BE2C (cell line): ENCODE measurements at regions not wholly inside any gene's neighbourhood (a gene's known extent, or its start where the extent isn't known, plus 50 kb on each side); places are given as distances from the start of the nearest gene placed in this dataset.
"Not testable (repeated sequence)": the region's sequence is repeated elsewhere in the genome, so short reads cannot be mapped to it uniquely, and the experiment has no call there.

ENCODE experiments used
- DNase-seq: peaks from one replicate; pipeline ENCODE4 v3.0.0-alpha.2; 2020
- H3K27me3 ChIP-seq: fragments of 250-450 bp; sonication (Bioruptor Pico); 2 replicates; pipeline ENCODE4 v1.5.1; 2020; ENCODE audit warnings: mild to moderate bottlenecking
- H3K36me3 ChIP-seq: fragments of 250-450 bp; sonication (Bioruptor Pico); 2 replicates; pipeline ENCODE4 v1.5.1; 2020; ENCODE audit warnings: mild to moderate bottlenecking
- H3K4me1 ChIP-seq: fragments of 250-450 bp; sonication (Bioruptor Pico); 2 replicates; pipeline ENCODE4 v1.5.1; 2020
- H3K4me3 ChIP-seq: 2 replicates; pipeline ENCODE4 v1.5.1; 2011; ENCODE audit warnings: low read depth, low read length
- H3K9me3 ChIP-seq: fragments of 250-450 bp; sonication (Bioruptor Pico); 2 replicates; pipeline ENCODE4 v1.5.1; 2020
- CTCF ChIP-seq: IDR thresholded peaks from 2 replicates; pipeline ENCODE4 v1.5.1; 2012; ENCODE audit warnings: mild to moderate bottlenecking, low read depth, low read length

DNA sequence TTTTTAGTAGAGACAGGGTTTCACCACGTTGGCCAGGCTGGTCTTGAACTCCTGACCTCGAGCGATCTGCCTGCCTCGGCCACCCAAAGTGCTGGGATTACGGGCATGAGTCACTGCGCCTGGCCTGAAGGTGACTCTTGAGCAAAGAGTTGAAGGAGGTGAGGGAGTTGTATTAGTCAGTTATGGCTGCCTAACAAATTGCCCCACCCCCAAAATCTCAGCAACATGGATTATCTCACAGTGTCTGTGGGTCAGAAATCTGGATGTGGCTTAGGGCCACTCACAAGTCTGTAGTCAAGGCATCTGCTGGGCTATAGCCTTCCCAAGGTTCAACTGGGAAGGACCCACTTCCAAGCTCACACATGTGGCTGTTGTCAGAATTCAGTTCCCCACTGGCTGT lies 52.8 kb upstream of the ADGRE5 start:
- no peaks in the 10 kb centered on the region for H3K4me1 ChIP-seq
- no peak for TF ChIP-seq CTCF
- H3K27me3 ChIP-seq: no peaks in the 10 kb centered on the region
- no peaks in the 10 kb centered on the region; the same call in 1 of the 2 replicates for H3K9me3 ChIP-seq
- no peaks in the 10 kb centered on the region for H3K36me3 ChIP-seq
- DNase-seq: no peak
- H3K4me3 ChIP-seq: no peak overlapping the region

DNA sequence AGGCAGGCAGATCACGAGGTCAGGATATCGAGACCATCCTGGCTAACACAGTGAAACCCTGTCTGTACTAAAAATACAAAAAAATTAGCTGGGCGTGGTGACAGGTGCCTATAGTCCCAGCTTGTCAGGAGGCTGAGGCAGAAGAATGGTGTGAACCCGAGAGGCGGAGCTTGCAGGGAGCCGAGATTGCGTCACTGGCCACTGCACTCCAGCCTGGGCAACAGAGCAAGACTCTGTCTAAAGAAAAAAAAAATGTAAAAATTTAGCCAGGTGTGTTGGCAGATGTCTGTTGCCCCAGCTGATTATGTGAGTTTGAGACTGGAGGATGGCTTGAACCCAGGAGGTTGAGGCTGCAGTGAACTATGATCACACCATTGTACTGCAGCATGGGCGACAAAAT lies 54.2 kb upstream of the ADGRE5 start:
- not testable (repeated sequence) for H3K4me3 ChIP-seq, DNase-seq, H3K4me1 ChIP-seq, H3K9me3 ChIP-seq, H3K27me3 ChIP-seq, H3K36me3 ChIP-seq

GRCh38 chr19:14325863-14326262 lies 55.4 kb upstream of the ADGRE5 start:
- no peak for DNase-seq
- Histone ChIP-seq H3K27me3 (no peaks in the 10 kb centered on the region), H3K4me3 (no peak overlapping the region), H3K9me3 (no peaks in the 10 kb centered on the region; the same call in 1 of the 2 replicates), H3K4me1 (no peaks in the 10 kb centered on the region), H3K36me3 (no peaks in the 10 kb centered on the region)
- no peak for TF ChIP-seq CTCF

DNA sequence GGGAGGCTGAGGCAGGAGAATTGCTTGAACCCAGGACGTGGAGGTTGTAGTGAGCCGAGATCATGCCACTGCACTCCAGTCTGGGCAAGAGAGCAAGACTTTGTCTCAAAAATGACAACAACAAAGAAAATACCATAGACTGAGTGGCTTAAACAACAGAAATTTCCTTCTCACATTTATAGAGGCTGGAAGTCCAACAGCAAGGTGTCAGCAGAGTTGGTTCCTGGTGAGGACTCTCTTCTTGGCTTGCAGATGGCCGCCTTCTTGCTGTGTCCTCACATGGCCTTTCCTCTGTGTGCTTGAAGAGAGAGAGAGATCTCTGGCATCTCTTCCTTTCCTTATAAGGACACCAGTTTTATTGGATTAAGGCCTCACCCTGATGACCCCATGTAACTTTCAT lies 56.1 kb upstream of the ADGRE5 start:
- Histone ChIP-seq H3K4me1 (no peaks in the 10 kb centered on the region), H3K27me3 (no peaks in the 10 kb centered on the region), H3K36me3 (no peaks in the 10 kb centered on the region), H3K9me3 (no peaks in the 10 kb centered on the region; the same call in 1 of the 2 replicates), H3K4me3 (no peak overlapping the region)
- no peak for TF ChIP-seq CTCF
- DNase-seq: no peak

DNA sequence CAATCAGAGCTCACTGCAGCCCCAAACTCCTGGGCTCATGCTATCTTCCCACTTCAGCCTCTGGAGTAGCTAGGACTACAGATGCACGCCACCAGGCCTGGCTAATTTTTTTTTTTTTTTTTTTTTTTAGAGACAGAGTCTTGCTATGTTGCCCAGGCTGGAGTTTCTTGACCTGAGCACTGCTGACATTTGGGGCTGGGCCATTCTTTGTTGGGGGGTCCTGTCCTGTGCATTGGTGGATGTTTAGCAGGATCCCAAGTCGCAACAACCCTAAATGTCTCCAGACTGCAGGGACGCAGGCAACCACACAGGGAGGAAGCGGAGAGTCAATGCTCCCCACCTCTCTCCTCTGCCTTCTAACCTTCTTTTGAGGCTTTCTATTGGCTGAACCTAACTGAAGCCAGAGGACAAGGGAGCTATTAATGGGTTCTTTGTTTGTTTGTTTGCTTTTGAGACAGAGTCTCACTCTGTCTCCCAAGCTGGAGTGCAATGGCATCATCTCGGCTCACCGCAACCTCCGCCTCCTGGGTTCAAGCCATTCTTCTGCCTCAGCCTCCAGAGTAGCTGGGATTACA lies 58.3 kb upstream of the ADGRE5 start:
- no peak for TF ChIP-seq CTCF
- H3K36me3 ChIP-seq: no peaks in the 10 kb centered on the region
- H3K4me3 ChIP-seq: no peak overlapping the region
- H3K27me3 ChIP-seq: no peaks in the 10 kb centered on the region
- no peaks in the 10 kb centered on the region for H3K4me1 ChIP-seq
- no peaks in the 10 kb centered on the region for H3K9me3 ChIP-seq
- DNase-seq: no peak

DNA sequence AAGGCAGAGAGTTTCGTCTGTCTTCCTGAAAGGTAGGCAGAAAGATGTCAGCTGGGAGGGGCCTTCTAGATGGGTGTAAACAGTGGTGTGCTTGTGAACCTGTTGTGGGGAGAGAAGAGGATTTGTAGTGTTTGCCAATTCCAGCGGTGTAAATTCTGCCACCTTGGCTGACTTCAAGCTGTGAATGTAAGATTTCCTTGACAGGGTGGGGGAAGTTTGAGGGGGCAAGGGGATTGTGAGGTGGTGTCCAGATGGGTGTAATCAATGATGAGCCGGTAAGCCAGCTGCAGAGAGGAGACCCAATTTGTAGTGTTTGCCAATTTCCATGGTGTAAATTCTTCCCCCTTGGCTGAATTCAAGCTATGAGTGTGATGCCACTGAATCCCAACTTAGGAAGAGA lies 61.0 kb upstream of the ADGRE5 start:
- no peak for DNase-seq

DNA sequence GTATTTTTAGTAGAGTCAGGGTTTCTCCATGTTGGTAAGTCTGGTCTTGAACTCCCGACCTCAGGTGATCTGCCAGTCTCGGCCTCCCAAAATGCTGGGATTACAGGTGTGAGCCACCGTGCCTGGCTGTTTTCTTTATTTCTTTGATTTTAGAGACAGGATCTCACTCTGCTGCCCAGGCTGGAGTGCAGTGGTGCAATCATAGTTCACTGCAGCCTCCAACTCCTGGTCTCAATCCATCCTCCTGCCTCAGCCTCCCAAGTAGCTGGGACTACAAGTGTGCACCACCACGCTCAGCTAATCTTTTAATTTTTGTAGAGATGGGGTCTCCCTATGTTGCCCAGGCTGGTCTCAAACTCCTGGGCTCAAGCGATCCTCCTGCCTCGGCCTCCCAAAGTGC lies 61.5 kb upstream of the ADGRE5 start:
- H3K9me3 ChIP-seq, H3K27me3 ChIP-seq, H3K4me1 ChIP-seq, H3K4me3 ChIP-seq, H3K36me3 ChIP-seq, DNase-seq: not testable (repeated sequence)

More for the DNA sequence above, 61.0 kb upstream of the ADGRE5 start:
- Histone ChIP-seq H3K36me3 (no peaks in the 10 kb centered on the region), H3K9me3 (no peaks in the 10 kb centered on the region), H3K27me3 (no peaks in the 10 kb centered on the region), H3K4me1 (no peaks in the 10 kb centered on the region), H3K4me3 (no peak overlapping the region)
- no peak for TF ChIP-seq CTCF
